ENCODE measurements at regions not wholly inside any gene's neighbourhood (a gene's known extent, or its start where the extent isn't known, plus 50 kb on each side); places are given as distances from the start of the nearest gene placed in this dataset.

- H3K4me1 ChIP-seq (ENCODE audit: insufficient read depth, low read length): no peaks in the 10 kb centered on the region
- H3K9ac ChIP-seq (ENCODE audit: insufficient read depth, low read depth, low read length): no peak overlapping the region
- H3K27ac ChIP-seq (ENCODE audit: extremely low read length, insufficient read depth, low read length): no peak overlapping the region
- POLR2A ChIA-PET: no interaction called here
- no peaks in the 10 kb centered on the region for H4K20me1 ChIP-seq (ENCODE audit: insufficient read depth, low read length)
- H2AFZ ChIP-seq (ENCODE audit: low read length): no peak overlapping the region
- CTCF ChIA-PET (ENCODE audit: low intra/inter-chr PET ratio, low total read pairs): interaction anchor here (0.7 to 0.9 kb wide), 3 partner anchors 367 to 381 kb away, joined by 3 to 5 read pairs (median 4); no protein-coding TSS in a partner anchor
- FAIRE-seq (peak; percentile 61), ATAC-seq (peak; percentile 97), DNase-seq (ENCODE audit: low spot score) (peak; percentile 23)
- no peak overlapping the region for H3K4me2 ChIP-seq (ENCODE audit: low read depth, low read length)
- WGBS (ENCODE audit: low lambda C conversion rate): 8% methylated on average over 4 of the region's 4 CpGs
- H3K9me3 ChIP-seq (ENCODE audit: low read length): no peaks in the 10 kb centered on the region
- H3K4me3 ChIP-seq (replicated peaks in 1 of 3; ENCODE audit: insufficient read depth in 1 of 3, low read depth in 2 of 3, low read length in 3 of 3): no peak overlapping the region
- intact Hi-C loops (cut with micrococcal nuclease; ENCODE audit: unreplicated experiment) (loop anchor here (1.0 to 5.0 kb wide), 2 partner anchors 217 to 380 kb away; no protein-coding TSS in a partner anchor), in situ Hi-C loops (cut with HindIII; ENCODE audit: extremely low pct_ligation_motif_present, low pct_unique_long_range_greater_than_20kb) (no loop called here)
- H3K79me2 ChIP-seq (ENCODE audit: insufficient read depth, low read length): no peaks in the 10 kb centered on the region
- no TSS peak for BruUV-seq (replicated peaks)
- no peaks in the 10 kb centered on the region for H3K36me3 ChIP-seq (replicated peaks in 1 of 2; ENCODE audit: control insufficient read depth in 1 of 2, insufficient read depth in 2 of 2, low read length in 2 of 2)
- no peaks in the 10 kb centered on the region for H3K27me3 ChIP-seq (ENCODE audit: control insufficient read depth in 1 of 2, insufficient read depth in 2 of 2, low read length in 2 of 2)
- TF ChIP-seq, protein P1, sequence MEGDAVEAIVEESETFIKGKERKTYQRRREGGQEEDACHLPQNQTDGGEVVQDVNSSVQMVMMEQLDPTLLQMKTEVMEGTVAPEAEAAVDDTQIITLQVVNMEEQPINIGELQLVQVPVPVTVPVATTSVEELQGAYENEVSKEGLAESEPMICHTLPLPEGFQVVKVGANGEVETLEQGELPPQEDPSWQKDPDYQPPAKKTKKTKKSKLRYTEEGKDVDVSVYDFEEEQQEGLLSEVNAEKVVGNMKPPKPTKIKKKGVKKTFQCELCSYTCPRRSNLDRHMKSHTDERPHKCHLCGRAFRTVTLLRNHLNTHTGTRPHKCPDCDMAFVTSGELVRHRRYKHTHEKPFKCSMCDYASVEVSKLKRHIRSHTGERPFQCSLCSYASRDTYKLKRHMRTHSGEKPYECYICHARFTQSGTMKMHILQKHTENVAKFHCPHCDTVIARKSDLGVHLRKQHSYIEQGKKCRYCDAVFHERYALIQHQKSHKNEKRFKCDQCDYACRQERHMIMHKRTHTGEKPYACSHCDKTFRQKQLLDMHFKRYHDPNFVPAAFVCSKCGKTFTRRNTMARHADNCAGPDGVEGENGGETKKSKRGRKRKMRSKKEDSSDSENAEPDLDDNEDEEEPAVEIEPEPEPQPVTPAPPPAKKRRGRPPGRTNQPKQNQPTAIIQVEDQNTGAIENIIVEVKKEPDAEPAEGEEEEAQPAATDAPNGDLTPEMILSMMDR (CRISPR knock-in tag; IDR thresholded peaks at IDR 0.05): peak; percentile 73
- TF ChIP-seq RAD21 (CRISPR knock-in tag; IDR thresholded peaks at IDR 0.05) (peak; percentile 33; the same call in 1 of the 2 replicates), TAF1 (CRISPR knock-in tag; IDR thresholded peaks at IDR 0.05) (no peak), SUZ12 (IDR thresholded peaks at IDR 0.05; ENCODE audit: low read depth, low read length) (no peak), ARNT (IDR thresholded peaks at IDR 0.05) (no peak), HDAC6 (IDR thresholded peaks at IDR 0.05; ENCODE audit: low read depth, low read length) (no peak), AHR (CRISPR knock-in tag; IDR thresholded peaks at IDR 0.05) (no peak), STAG1 (CRISPR knock-in tag; IDR thresholded peaks at IDR 0.05) (peak; percentile 64), ZNF10 (CRISPR knock-in tag; IDR thresholded peaks at IDR 0.05; ENCODE audit: borderline replicate concordance, low read depth) (no peak), KIAA2018 (CRISPR knock-in tag; IDR thresholded peaks at IDR 0.05; ENCODE audit: borderline replicate concordance) (no peak), ZNF367 (CRISPR knock-in tag; IDR thresholded peaks at IDR 0.05; ENCODE audit: borderline replicate concordance) (no peak), SMC3 (IDR thresholded peaks at IDR 0.05; ENCODE audit: low read length) (peak; percentile 70), SIX1 (CRISPR knock-in tag; IDR thresholded peaks at IDR 0.05; ENCODE audit: borderline replicate concordance) (no peak), ZSCAN25 (CRISPR knock-in tag; IDR thresholded peaks at IDR 0.05) (no peak), MBD4 (IDR thresholded peaks at IDR 0.05; ENCODE audit: borderline replicate concordance, low read length) (no peak)
- TF ChIP-seq, protein P2, sequence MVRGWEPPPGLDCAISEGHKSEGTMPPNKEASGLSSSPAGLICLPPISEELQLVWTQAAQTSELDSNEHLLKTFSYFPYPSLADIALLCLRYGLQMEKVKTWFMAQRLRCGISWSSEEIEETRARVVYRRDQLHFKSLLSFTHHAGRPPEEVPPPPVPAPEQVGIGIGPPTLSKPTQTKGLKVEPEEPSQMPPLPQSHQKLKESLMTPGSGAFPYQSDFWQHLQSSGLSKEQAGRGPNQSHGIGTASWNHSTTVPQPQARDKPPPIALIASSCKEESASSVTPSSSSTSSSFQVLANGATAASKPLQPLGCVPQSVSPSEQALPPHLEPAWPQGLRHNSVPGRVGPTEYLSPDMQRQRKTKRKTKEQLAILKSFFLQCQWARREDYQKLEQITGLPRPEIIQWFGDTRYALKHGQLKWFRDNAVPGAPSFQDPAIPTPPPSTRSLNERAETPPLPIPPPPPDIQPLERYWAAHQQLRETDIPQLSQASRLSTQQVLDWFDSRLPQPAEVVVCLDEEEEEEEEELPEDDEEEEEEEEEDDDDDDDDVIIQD (CRISPR knock-in tag; IDR thresholded peaks at IDR 0.05; ENCODE audit: low read depth): no peak
Observed at GRCh38 chr11:82315093-82315492, 418.6 kb downstream of the FAM181B start.
